IPS-18a (cell line): ENCODE measurements at regions not wholly inside any gene's neighbourhood (a gene's known extent, or its start where the extent isn't known, plus 50 kb on each side); places are given as distances from the start of the nearest gene placed in this dataset.

Experiments used
- H3K27ac ChIP-seq: one replicate; pipeline ENCODE4 v1.5.1; 2013; ENCODE audit warnings: low read length
- H3K27me3 ChIP-seq: one replicate; pipeline ENCODE4 v1.6.1; 2013; ENCODE audit warnings: mild to moderate bottlenecking, low read length; ENCODE audit not compliant: control insufficient read depth, insufficient read depth
- H3K36me3 ChIP-seq: one replicate; pipeline ENCODE4 v1.6.1; 2013; ENCODE audit warnings: low read depth, low read length; ENCODE audit not compliant: control insufficient read depth
- H3K4me1 ChIP-seq: one replicate; pipeline ENCODE4 v1.6.1; 2013; ENCODE audit warnings: low read depth, low read length; ENCODE audit not compliant: control insufficient read depth
- H3K4me3 ChIP-seq: one replicate; pipeline ENCODE4 v1.5.1; 2013; ENCODE audit warnings: low read length
- H3K9ac ChIP-seq: one replicate; pipeline ENCODE4 v1.6.1; 2013; ENCODE audit warnings: mild to moderate bottlenecking, low read length, moderate library complexity
- H3K9me3 ChIP-seq: one replicate; pipeline ENCODE4 v1.6.1; 2013; ENCODE audit warnings: low read depth, low read length; ENCODE audit not compliant: control insufficient read depth

- H3K27me3 ChIP-seq = peaks cover 50% of the 10 kb centered on the region
- no peak overlapping the region for H3K9ac ChIP-seq
Measured at GRCh38 chr18:22325396-22325795, 92.3 kb downstream of the CTAGE1 start.

DNA sequence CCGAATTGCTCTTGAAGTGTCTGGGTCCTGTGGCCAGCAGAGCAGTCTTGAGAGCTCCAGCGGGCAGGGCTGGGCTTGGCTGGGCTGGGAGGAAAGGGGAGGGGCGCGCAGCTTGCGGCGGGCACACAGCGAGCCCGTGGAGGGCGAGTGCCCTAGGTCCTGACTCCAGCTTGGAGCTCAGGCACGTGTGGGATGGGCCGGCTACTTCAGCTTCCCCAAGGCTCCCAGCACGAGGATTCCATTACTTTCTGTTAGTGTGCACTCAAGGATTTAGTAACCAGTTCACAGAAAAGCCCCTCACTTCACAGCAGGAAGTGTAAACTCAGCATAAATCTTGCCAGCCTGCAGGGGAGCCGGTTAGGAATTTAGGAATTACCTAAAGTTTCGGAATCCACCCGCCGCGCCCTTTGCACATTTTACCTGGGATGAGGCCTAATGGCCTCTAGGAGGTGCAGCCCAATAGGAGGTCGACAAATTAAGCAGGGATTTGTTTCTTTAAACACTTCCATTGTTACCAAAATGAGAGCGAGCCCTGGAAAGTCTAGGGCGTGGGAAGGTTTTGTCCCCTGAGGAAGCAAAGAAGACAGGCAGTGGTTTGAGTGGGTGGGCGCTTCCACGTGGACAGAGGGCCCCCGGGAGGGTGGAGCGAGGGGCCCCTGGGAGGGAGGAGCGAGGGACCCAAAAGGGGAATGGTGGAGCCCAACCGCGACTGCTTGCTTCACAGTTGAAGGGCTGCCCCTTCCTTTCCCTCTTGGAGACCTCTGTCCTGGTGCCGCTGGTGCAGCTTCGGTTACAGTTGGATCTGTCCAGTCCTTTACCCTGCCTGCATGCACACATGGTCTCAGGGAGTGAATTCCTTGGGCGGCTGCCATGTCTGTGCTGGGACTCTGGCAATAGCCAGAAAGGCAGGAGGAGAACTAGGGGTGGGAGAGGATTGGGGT lies 93.3 kb downstream of the CTAGE1 start:
- no peak overlapping the region for H3K27ac ChIP-seq
- peaks cover 7% of the 10 kb centered on the region for H3K4me1 ChIP-seq
- H3K27me3 ChIP-seq = peaks cover 41% of the 10 kb centered on the region
- H3K4me3 ChIP-seq = peak overlapping the region; percentile 44
- H3K9ac ChIP-seq = no peak overlapping the region
- no peaks in the 10 kb centered on the region for H3K9me3 ChIP-seq
- no peaks in the 10 kb centered on the region for H3K36me3 ChIP-seq

More at GRCh38 chr18:22325396-22325795, 92.3 kb downstream of the CTAGE1 start:
- Histone ChIP-seq H3K9me3 (no peaks in the 10 kb centered on the region), H3K4me3 (no peak overlapping the region), H3K4me1 (peaks cover 10% of the 10 kb centered on the region), H3K36me3 (no peaks in the 10 kb centered on the region), H3K27ac (no peak overlapping the region)

DNA sequence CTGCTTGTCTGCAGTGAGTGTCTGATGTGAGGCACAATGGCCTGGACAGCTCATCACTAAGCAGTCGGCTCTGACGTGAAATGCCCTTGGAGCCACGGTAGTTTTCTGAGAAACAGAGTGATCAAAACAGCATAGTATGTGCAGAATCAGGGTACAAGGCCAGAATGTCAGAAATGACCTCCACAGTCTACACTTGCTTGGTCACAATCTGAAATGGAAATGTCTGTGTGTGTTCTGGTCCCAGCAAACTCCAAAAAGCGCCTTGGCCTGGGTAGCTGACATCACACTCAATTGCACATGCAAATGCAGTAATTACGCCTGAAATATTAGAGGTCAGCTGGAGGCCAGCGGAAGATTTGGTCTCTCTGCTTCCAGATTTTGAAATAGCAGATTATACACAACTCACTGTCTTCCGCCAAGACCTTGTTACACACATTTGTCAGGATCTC lies 95.4 kb downstream of the CTAGE1 start:
- Histone ChIP-seq H3K9me3 (no peaks in the 10 kb centered on the region), H3K36me3 (no peaks in the 10 kb centered on the region), H3K27ac (no peak overlapping the region), H3K9ac (no peak overlapping the region), H3K4me1 (peaks cover 7% of the 10 kb centered on the region), H3K4me3 (no peak overlapping the region), H3K27me3 (peaks cover 19% of the 10 kb centered on the region)

GRCh38 chr18:22320771-22321170 lies 96.9 kb downstream of the CTAGE1 start:
- H3K27me3 ChIP-seq = peaks cover 13% of the 10 kb centered on the region
- H3K27ac ChIP-seq = no peak overlapping the region
- no peak overlapping the region for H3K9ac ChIP-seq
- H3K4me1 ChIP-seq = peaks cover 7% of the 10 kb centered on the region
- no peaks in the 10 kb centered on the region for H3K9me3 ChIP-seq
- H3K36me3 ChIP-seq = no peaks in the 10 kb centered on the region
- H3K4me3 ChIP-seq = no peak overlapping the region

GRCh38 chr18:22320155-22320554 lies 97.6 kb downstream of the CTAGE1 start:
- H3K27me3 ChIP-seq = peaks cover 7% of the 10 kb centered on the region
- no peak overlapping the region for H3K9ac ChIP-seq
- H3K4me1 ChIP-seq = peaks cover 7% of the 10 kb centered on the region
- no peak overlapping the region for H3K4me3 ChIP-seq
- H3K36me3 ChIP-seq = no peaks in the 10 kb centered on the region
- H3K9me3 ChIP-seq = no peaks in the 10 kb centered on the region
- no peak overlapping the region for H3K27ac ChIP-seq

DNA sequence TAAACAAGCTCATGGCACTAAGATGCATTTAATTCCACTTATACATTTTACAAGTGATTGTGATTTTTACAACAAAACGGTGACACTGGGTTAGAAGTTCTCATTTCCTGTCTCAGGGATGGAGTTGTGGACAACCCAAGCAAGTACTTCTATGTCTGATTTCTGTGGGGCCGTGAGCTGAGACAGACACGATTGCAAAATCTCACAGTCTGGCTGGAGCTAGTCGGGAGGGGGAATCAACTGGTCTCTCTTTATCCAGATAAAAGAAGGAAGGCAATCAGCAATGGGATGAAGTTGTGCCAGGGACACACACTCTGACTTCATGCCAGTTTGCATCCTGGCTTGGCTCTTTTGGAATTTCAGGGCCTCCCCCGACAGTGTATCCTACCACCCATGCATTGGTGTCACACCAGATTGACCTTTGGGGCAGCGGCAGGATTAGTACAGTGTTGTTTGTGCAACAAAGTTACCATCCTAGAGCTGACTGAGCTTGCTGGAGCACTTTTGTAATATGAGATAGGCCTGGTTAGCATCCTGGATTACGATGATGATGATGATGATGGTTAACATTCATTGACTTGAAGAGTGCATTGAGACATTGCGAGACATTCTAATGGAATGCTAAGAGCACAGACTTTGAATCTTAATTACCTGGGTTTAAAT lies 98.8 kb downstream of the CTAGE1 start:
- Histone ChIP-seq H3K9me3 (no peaks in the 10 kb centered on the region), H3K4me3 (no peak overlapping the region), H3K4me1 (no peaks in the 10 kb centered on the region), H3K36me3 (no peaks in the 10 kb centered on the region), H3K27ac (no peak overlapping the region), H3K9ac (no peak overlapping the region), H3K27me3 (no peaks in the 10 kb centered on the region)

DNA sequence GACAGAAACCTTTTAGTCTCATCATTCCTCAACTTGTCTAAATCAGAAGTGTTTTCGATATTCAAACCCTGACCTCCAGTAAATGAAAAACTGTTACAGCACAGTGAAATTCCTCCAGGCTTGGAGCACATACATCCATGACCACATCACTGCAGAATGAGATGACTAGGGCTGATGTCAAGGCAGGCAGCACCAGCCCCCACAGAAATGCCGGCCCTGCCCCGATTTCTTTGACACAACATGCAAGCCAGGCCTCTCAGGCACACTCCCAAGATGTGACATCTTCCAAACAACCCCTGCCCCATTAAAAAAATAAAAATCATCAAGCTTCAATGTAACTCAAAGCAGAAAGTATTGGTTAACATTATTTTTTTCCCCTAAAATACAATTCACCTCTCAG lies 103.3 kb downstream of the CTAGE1 start:
- Histone ChIP-seq H3K27ac (no peak overlapping the region), H3K36me3 (no peaks in the 10 kb centered on the region), H3K4me3 (no peak overlapping the region), H3K9me3 (no peaks in the 10 kb centered on the region), H3K27me3 (no peaks in the 10 kb centered on the region), H3K4me1 (no peaks in the 10 kb centered on the region), H3K9ac (no peak overlapping the region)

GRCh38 chr18:22314001-22314400 lies 103.7 kb downstream of the CTAGE1 start:
- H3K4me1 ChIP-seq = no peaks in the 10 kb centered on the region
- H3K9ac ChIP-seq = no peak overlapping the region
- no peaks in the 10 kb centered on the region for H3K36me3 ChIP-seq
- no peaks in the 10 kb centered on the region for H3K27me3 ChIP-seq
- H3K4me3 ChIP-seq = no peak overlapping the region
- no peak overlapping the region for H3K27ac ChIP-seq
- H3K9me3 ChIP-seq = no peaks in the 10 kb centered on the region

- no peaks in the 10 kb centered on the region for H3K36me3 ChIP-seq
- H3K9me3 ChIP-seq = no peaks in the 10 kb centered on the region
- no peak overlapping the region for H3K27ac ChIP-seq
- H3K4me3 ChIP-seq = no peak overlapping the region
- H3K27me3 ChIP-seq = no peaks in the 10 kb centered on the region
- no peaks in the 10 kb centered on the region for H3K4me1 ChIP-seq
- H3K9ac ChIP-seq = no peak overlapping the region
Measured at GRCh38 chr18:22311301-22311700, 106.4 kb downstream of the CTAGE1 start.

- Histone ChIP-seq H3K4me3 (no peak overlapping the region), H3K9me3 (no peaks in the 10 kb centered on the region), H3K4me1 (no peaks in the 10 kb centered on the region), H3K36me3 (no peaks in the 10 kb centered on the region), H3K27me3 (no peaks in the 10 kb centered on the region), H3K27ac (no peak overlapping the region), H3K9ac (no peak overlapping the region)
Measured at GRCh38 chr18:22309191-22309590, 108.5 kb downstream of the CTAGE1 start.

- no peaks in the 10 kb centered on the region for H3K27me3 ChIP-seq
Measured at GRCh38 chr18:22307528-22307927, 110.2 kb downstream of the CTAGE1 start.

More at GRCh38 chr18:22307528-22307927, 110.2 kb downstream of the CTAGE1 start:
- H3K36me3 ChIP-seq = no peaks in the 10 kb centered on the region
- no peak overlapping the region for H3K27ac ChIP-seq
- no peak overlapping the region for H3K9ac ChIP-seq
- no peaks in the 10 kb centered on the region for H3K4me1 ChIP-seq
- no peak overlapping the region for H3K4me3 ChIP-seq
- H3K9me3 ChIP-seq = no peaks in the 10 kb centered on the region
